ENCODE measurements at regions not wholly inside any gene's neighbourhood (a gene's known extent, or its start where the extent isn't known, plus 50 kb on each side); places are given as distances from the start of the nearest gene placed in this dataset.

- TF ChIP-seq ISL1 (CRISPR knock-in tag; IDR thresholded peaks at IDR 0.05) (no peak), ZFP3 (CRISPR knock-in tag; IDR thresholded peaks at IDR 0.05) (no peak), CSDC2 (CRISPR knock-in tag; IDR thresholded peaks at IDR 0.05) (no peak), ZNF565 (CRISPR knock-in tag; conservative IDR thresholded peaks at IDR 0.05; ENCODE audit: low read depth) (no peak), BACH2 (CRISPR knock-in tag; IDR thresholded peaks at IDR 0.05; ENCODE audit: borderline replicate concordance) (no peak), ESRRG (CRISPR knock-in tag; IDR thresholded peaks at IDR 0.05) (no peak), TSHZ2 (CRISPR knock-in tag; IDR thresholded peaks at IDR 0.05) (no peak), ZNF8 (CRISPR knock-in tag; IDR thresholded peaks at IDR 0.05) (no peak), CREB5 (CRISPR knock-in tag; IDR thresholded peaks at IDR 0.05; ENCODE audit: low read depth) (no peak), GLIS3 (CRISPR knock-in tag; IDR thresholded peaks at IDR 0.05) (no peak), PATZ1 (CRISPR knock-in tag; IDR thresholded peaks at IDR 0.05; ENCODE audit: borderline replicate concordance) (no peak), CSRNP3 (CRISPR knock-in tag; IDR thresholded peaks at IDR 0.05) (no peak), ZC3H10 (CRISPR knock-in tag; IDR thresholded peaks at IDR 0.05) (no peak)
- no peak for ATAC-seq
Measured at GRCh38 chr3:10580426-10580825, 75.0 kb upstream of the ATP2B2 start.

- ATAC-seq = no peak
- TF ChIP-seq TOX (CRISPR knock-in tag; IDR thresholded peaks at IDR 0.05; ENCODE audit: borderline replicate concordance) (no peak), POU6F1 (CRISPR knock-in tag; IDR thresholded peaks at IDR 0.05; ENCODE audit: borderline replicate concordance, low read depth) (no peak), SNAI2 (CRISPR knock-in tag; IDR thresholded peaks at IDR 0.05) (no peak), PATZ1 (CRISPR knock-in tag; IDR thresholded peaks at IDR 0.05; ENCODE audit: borderline replicate concordance) (no peak), TSHZ2 (CRISPR knock-in tag; IDR thresholded peaks at IDR 0.05) (no peak), ZFP3 (CRISPR knock-in tag; IDR thresholded peaks at IDR 0.05) (no peak), ZNF565 (CRISPR knock-in tag; conservative IDR thresholded peaks at IDR 0.05; ENCODE audit: low read depth) (no peak), CSDC2 (CRISPR knock-in tag; IDR thresholded peaks at IDR 0.05) (no peak)
Measured at GRCh38 chr3:10581251-10581650, 75.9 kb upstream of the ATP2B2 start.
